Stimulated activated CD4-positive, alpha-beta T cell treated with anti-CD3 and anti-CD28 coated beads, Interleukin-2, amount 100 ng/mL, for 4 hours (primary cell): ENCODE measurements at regions not wholly inside any gene's neighbourhood (a gene's known extent, or its start where the extent isn't known, plus 50 kb on each side); places are given as distances from the start of the nearest gene placed in this dataset.

ENCODE experiments used
- DNase-seq: peaks from one replicate; pipeline ENCODE4 v3.0.0-alpha.2; 2020; ENCODE audit warnings: low read depth

DNA sequence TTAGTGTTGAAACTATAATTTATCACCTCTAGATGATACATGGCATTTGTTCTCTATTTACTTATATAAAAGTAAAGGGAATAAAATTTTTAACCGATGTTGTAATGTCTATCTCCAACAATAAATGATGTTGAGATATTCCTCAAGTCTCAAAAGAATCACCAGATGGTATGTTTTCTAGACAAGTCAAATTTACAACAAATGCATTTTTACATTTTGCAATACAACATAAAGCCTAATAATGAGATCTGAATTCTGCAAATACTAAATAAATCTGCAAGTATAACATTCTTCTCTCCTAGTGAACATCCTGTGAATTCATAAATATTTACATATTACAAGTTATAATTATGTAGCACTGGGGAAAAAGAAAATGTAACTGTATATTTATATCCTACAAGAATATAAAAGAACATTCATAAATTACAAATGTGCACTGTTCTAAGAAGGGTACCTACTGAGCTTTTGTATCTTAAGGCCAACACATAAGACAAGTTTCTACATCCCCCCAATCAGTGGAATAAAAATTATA lies 1504.4 kb upstream of the ZEB2 start:
- DNase-seq, result no peak

DNA sequence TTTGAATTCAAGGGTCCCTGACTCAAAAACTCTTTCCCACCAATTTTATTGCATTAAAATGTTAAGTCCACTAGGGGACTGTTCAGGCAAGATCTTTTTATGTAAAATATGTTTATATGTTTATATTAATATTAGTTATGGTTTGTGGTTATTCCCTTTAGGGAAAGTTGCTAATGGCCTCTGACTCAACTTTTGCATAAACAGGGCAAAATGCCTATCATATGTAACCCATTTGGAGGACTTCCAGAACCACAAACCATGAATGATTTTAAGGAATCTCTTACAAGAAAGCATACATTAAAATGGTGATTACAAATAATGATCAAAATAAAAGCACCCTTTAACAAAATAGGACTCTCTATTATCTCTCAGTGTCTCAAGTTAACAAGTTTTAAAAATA lies 1484.5 kb upstream of the ZEB2 start:
- no peak for DNase-seq

DNA sequence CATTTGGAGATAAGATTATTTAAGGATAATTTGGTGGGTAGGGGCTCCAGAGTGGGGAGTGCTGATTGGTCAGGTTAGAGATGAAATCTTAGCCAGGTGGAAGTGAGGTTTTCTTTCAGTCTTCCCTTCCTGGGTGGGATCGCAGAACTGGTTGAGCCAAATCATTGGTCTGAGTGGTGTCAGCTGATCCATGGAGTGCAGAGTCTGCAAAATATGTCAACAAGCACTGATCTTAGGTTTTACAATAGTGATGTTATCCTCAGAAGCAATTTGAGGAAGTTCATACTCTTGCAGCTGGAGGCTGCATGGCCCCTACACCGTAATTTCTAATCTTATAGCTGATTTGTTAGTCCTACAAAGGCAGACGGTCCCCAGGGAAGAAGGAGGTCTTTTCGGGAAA lies 1483.4 kb upstream of the ZEB2 start:
- DNase-seq, result no peak

DNA sequence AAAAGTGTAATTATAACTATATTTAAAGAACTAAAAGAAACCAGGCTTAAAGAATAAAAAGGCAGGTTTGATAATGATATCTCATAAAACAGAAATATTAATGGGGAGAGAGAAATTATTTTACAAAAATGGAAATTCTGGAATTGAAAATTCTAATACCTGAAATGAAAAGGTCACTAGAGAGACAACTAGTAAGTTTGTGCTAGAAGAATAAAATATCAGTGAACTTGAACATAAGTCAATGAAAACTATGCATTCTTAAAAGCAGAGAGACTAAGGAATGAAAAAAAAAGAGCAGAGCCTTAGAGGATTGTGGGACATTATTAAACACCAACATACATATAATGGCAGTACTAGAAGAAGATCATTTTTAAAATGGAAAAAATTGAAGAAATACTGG lies 1475.0 kb upstream of the ZEB2 start:
- DNase-seq, result no peak

DNA sequence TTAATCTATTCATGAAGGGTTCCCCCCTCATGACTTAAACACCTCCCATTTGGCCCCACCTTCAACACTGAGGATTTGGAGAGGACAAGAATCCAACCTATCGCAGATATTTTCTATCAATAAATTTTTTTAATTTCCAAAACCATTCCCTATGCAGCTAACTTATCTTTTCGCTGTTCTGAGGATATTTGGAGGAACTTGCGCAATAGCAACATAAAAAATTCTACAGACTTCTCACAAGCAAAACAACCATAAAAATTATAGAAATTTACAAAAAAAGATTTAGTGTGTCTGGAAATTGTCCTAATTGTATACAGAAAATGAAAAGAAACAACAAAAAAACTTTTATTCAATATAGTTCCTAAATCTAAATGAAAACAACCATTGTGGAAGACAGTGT lies 1472.7 kb upstream of the ZEB2 start:
- DNase-seq, result no peak

DNA sequence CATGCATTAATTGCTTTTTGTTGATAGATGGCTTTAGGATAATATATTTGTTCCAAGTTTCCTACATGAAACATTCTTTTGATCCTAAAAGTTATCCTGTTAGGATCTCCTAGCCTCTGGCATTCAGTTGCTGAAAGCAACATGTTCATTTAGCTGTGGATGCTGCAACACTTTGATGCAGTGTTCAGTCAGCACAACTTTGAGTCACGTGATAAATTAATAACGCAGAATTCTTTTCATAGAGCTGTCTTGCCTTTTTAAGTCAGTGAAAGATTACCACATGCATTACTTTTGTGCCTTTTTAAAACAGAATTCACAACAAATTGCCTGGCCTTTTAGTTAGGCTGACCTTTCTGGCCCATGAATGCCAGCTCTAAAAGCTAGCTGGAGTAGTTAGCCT lies 1467.9 kb upstream of the ZEB2 start:
- DNase-seq, result no peak

DNA sequence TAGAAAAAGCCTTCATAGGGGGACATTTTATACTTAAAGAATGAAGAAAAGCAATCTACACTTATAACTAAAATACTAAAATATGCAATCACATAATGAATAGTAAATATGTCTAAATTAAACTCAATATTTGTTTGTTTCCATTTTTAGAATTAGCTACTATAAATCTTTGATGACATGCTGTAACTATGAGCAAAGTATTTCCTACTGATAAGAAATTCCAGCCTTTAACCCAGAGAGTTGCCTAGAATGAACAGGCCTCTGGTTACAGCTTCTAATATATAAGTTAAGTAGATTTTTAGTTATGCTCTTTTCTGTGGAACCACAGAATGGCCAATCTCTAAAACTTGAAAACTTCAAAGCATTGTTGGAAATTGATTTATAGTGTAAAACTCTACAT lies 1465.6 kb upstream of the ZEB2 start:
- no peak for DNase-seq

DNA sequence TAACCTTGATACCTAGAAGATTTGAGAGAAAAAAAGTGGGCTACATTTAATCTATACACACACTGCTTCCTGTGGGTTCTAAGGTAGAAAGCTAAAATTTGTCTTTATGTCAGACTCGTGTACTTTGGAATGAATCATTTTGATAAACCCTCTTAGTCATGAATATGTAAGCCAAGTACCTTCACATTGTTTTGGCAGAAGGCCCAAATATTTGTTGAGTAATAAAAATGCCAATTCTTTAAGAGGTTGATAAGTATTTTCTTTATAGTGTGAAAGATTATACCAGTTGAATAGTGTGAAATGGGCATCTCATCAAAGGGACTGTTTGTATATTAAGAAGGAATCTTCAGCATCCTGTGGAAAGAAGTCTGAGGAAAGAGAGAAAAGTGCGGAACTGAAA lies 1464.7 kb upstream of the ZEB2 start:
- no peak for DNase-seq

DNA sequence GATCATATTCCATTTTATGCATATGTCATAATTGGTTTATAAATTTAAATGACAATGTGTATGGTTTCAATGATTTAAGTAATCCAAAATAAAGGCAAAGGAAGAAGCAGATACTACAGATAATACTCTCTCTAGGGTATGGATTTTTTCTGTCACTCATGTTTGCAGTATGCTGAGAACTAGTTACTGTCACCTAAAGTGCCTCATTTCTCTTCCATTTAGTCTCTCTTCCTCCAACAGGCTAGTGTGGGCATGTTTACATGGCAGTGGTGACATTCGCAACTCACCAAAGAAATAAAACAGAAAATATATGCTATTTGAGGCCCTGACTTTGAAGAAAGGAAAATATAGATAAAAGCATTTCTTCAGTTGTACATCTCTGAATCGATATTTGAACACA lies 1460.4 kb upstream of the ZEB2 start:
- DNase-seq, result no peak

DNA sequence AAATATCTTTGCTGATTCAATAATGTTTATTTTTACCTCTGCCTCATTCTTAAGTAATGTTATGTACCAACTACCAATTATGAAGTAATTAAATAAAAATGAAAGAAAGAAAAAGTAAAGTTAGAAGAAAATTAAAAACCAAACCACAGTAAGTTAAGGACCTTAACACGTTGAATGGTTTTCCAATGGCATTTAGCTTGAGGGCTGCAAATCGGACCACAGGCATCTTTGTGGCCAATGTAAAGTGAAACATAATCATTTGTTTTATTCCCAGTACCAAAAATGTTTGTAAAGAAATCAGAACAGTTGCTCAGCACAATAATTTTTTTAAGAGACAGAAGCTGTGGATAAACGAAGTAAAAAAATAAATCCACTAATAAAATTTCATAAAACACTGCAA lies 1455.5 kb upstream of the ZEB2 start:
- DNase-seq, result no peak

DNA sequence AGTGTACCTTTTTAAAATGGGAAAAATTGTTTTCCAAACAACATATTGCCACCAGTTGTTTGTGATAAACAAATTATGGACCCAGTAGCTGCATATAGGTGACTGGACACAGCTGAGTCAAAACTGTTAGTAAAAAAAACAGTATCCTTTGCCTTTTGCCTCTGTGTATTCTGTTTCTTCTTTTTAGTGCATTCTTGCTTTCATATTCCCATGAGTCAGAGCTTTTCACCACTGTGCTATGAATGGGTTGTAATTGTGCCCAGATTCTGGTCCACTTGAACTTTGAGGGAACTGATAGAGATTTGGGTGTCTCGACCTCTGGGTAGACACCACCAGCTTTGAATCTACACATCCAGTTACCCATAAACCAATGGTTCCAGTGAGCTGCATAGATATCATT lies 1441.9 kb upstream of the ZEB2 start:
- DNase-seq, result no peak

DNA sequence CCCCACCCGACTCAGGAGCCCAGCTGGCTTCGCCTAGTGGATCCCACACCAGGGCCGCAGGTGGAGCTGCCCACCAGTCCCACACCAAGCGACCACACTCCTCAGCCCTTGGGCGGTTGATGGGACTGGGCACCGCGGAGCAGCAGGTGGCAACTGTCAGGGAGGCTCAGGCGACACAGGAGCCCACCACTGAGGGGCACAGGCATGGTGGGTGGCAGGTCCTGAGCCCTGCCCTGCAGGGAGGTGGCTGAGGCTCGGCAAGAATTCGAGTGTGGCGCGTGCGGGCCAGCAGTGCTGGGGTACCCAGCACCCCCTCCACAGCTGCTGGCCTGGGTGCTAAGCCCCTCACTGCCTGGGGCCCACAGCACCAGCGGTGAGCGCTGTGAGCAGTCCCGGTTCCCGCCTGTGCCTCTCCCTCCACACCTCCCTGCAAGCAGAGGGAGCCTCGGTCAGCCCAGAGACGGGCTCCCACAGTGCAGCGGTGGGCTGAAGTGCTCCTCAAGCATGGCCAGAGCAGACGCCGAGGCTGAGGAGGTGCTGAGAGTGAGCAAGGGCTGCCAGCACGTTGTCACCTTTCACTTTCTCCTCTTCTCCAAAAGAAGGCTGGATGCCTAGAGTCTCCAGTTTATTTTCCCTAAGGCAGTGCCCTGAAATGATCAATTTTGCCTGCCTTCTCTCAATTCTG lies 1440.7 kb upstream of the ZEB2 start:
- no peak for DNase-seq

DNA sequence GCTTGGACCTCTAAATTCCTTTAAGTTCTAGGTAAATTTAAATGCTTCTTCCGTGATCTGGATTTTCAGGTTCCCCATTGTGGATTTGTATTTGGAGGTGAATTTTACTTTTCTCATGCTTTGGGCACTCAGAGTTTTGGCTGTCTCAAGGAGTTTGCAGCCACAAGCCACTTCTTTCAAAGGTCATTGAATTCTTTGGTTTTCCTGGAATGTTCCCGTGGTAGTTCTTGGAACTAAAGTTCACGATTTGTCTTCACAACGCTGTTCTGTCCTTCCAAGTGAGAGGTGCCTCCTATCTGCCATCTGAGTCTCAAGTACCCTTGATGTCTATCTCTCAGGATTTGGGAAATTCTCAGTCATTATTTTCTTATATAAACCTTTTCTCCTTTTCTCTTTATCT lies 1438.7 kb upstream of the ZEB2 start:
- DNase-seq, result no peak

DNA sequence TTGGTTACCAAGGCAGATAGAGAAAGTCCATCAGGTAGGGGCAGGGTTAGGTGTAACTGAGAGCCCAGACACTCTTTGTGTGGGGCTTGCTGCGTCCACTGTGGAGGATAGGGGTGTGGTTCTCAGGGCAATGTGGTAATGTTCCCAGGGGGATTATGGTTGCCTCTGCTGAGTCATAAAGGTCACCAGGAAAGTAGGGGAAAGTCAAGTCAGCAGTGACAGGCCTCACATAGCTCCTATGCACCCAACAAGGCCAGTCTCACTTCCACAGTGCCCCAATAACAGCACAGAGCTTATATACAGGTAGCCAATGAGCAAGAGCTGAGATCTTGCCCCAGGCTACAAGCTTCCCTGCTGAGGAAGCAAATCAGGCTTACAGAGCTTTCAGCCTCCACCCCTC lies 1438.0 kb upstream of the ZEB2 start:
- DNase-seq, result no peak

DNA sequence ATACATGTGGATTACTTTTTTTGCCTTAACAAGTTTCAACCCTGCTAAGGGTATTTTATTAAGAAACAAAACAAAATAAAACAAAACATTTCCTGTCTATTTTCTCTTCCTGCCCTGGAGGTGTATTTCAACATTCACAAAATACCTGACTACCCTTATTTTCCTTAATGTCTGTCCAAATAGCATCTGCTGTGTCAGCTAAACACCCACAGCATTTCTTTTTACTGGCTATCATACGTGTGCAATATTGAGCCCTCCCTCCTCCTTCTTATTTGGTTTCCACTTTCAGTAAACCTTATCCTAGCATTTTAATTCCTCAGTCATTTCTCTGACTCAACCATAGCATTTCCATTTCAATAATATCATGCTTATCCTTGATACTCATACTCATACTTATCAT lies 1420.0 kb upstream of the ZEB2 start:
- DNase-seq, result no peak

DNA sequence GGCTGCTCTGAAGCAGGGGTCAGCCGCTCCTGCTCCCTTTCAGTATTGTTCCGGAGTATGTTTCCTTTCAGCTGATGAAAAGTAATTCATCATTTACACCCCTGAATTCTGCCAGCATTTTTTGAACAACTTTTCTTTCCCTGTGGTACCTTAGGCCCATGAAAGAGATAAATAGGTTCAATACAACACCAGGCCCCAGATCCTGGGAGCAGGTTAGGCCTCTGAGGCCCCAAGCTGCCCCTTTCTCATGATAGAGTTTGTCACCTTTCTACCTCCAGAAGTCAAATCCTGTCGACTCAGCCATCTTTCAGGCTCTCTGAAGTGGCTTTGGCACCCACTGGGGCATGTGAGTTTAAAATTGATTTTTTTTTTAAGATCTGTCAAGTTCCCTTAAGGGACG lies 1415.1 kb upstream of the ZEB2 start:
- no peak for DNase-seq

DNA sequence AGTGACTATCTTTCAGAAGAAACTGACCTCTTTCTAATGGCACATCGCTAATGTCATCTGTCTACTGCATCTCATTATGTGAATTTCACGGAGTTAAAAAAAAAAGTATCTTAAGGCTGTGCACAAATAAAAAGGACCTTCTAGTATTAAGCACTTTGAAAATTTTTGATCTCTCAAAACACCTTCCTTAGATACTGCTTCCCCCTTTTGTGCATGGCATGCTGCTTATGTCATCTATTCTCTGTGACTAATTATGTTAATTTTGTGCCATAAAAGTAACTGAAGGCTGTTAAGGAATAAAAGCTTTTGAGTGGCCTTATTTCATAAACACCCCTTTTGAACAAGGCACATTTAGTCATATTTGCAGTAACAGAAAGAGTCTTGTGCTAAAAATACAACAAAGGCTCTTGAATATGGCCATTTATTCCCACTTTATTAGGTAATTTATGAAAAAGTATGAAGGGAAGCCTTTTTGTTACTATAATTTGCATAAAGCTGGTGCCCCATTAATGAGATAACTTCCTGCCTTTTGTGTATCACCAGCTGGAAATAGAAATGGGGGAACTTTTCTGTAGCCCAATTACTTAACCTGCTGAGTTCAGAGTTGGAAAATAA lies 1412.0 kb upstream of the ZEB2 start:
- DNase-seq, result no peak

DNA sequence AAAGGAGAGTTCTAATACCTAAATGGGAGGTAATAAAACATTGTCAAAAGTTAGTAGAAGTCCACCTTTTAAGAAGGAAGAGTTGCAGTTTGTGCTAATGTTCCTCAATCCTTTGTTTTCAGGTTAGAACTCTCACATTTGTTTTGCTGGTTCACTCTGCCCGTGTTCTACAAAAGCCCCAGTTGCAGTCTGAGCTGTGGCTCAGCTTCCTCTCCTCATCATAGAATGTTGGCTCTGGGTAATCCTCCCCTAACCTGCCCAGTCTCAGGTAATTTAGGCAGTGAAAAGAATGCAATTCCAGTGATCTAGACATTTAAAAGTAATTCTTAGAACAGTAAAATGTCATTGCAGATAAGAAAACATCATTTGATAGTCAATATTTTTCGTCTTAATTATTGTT lies 1410.4 kb upstream of the ZEB2 start:
- DNase-seq, result no peak

DNA sequence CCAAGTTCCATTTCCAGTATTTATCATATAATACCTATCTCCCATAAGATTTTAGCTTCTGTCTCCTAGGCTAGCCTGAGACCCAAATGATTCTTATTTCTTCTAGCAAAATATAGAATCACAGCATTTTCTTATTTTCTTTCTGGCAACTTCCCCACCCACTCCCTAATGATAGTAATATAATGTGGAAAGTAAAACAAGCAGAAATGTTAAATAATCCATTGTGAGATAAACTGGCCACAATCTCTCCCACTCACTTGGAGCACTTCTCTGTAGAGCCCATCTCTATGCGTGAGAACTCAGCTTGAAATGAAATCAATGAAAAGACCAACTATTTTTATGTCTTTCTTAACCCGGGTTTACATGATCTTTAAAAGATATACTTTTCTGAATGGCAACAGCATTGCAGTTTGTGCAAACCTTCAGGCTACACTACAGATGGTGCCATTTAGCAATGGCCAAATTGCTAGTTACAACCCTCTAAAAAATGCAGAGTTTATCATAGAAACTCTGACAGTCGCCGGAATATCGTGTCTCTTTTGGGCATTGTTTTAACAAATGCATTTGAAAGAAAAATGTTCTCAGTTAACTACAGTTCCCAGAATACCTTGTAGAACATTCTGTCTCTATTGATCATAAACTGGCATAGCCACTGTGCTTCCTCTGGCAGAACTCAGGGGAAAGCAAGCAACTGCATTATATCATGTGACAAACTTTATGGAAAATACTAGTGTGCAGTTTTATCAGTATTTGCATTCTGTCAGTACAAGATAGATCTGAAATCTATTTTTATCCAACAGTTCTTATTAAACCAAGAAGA lies 1407.4 kb upstream of the ZEB2 start:
- no peak for DNase-seq

DNA sequence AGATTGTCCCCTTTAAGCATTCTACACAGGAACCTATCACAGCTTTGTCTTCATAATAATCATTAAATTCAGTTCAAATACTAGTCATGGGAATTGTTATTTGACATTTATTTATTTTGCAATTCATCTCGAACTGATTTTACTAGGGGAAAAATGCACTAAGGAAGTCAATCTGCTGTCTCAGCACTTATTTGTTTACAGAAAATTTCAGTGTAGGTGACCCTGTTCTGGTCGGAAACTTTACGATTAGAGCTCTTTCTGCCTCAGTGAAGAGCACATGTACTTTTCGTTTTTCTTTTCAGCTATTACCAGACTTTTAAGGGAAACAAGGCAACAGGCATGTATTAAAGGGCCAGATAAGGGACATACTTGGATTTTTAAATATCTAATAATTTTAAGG lies 1405.7 kb upstream of the ZEB2 start:
- no peak for DNase-seq

DNA sequence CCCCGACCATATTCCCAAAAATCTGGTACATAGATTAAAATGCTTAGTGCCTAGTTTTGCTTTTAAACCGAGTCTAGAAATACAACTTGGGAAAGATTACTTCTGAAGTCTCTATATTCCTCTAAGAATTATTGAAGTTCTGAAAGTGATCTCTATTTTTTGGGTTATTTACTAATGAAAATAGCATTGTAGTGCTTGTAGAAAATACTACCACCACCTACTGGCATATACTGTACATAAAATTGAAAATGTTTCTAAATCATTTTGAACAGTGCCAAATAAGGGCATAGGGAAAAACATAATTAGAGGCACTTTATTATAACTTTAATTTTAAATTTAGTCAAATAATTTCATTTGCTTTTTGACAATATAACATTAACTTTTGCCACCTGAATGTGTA lies 1399.6 kb upstream of the ZEB2 start:
- DNase-seq, result no peak

DNA sequence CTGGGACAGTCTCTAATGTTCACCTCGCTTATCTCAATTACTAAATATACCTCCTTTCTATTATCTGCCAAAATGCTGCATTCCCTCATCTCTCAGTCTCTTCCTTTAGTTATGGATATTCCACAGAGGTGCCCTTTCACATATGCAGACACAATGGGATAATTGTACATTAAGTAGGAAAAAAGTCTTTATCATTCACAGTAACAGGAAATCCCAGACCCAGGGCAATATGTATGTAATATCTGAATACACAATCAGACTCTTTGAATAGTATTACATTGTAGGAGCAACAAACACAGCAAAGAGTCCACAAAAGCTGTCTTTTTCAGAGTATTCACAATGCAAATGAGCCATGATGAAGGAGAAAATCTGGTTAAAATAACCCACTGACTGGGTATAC lies 1399.0 kb upstream of the ZEB2 start:
- DNase-seq, result no peak

DNA sequence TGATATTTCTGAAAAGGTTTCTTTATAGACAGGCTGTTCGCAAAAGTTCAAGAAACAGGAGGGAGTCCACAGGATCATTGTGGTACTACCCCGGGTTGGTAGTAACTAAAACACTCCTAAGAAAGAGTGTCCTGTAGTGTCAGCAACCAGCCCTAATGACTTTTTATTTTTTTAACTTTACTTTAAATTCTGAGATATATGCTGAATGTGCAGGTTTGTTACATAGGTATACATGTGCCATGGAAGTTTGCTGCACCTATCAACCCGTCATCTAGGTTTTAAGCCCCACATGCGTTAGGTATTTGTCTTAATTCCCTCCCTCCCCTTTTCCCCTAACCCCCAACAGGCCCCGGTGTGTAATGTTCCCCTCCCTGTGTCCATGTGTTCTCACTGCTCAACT lies 1396.9 kb upstream of the ZEB2 start:
- no peak for DNase-seq
